Trophoblast cell (in vitro differentiated cells and primary cell): ENCODE measurements at regions not wholly inside any gene's neighbourhood (a gene's known extent, or its start where the extent isn't known, plus 50 kb on each side); places are given as distances from the start of the nearest gene placed in this dataset.

Source experiments
- DNase-seq, 2 donors: peaks; one replicate each; pipeline ENCODE4 v3.0.0-alpha.2; 2016
- H2AFZ ChIP-seq: 2 replicates; pipeline ENCODE4 v1.6.1; 2013; ENCODE audit warnings: low read length, moderate library complexity, mild to moderate bottlenecking; ENCODE audit not compliant: insufficient read depth, poor library complexity
- H2AK5ac ChIP-seq: 2 replicates; pipeline ENCODE4 v1.6.1; 2013; ENCODE audit warnings: mild to moderate bottlenecking, low read length
- H2BK120ac ChIP-seq: 2 replicates; pipeline ENCODE4 v1.6.1; 2013; ENCODE audit warnings: low read length, mild to moderate bottlenecking, moderate library complexity; ENCODE audit not compliant: insufficient read depth, poor library complexity
- H2BK12ac ChIP-seq: 2 replicates; pipeline ENCODE4 v1.6.1; 2013; ENCODE audit warnings: mild to moderate bottlenecking, low read length, moderate library complexity
- H2BK5ac ChIP-seq: 2 replicates; pipeline ENCODE4 v1.6.1; 2013; ENCODE audit warnings: low read length, low read depth, moderate library complexity, mild to moderate bottlenecking; ENCODE audit not compliant: poor library complexity
- H3K14ac ChIP-seq: 2 replicates; pipeline ENCODE4 v1.6.1; 2013; ENCODE audit warnings: mild to moderate bottlenecking, low read length
- H3K18ac ChIP-seq: 2 replicates; pipeline ENCODE4 v1.6.1; 2013; ENCODE audit warnings: mild to moderate bottlenecking, low read length
- H3K23ac ChIP-seq: 2 replicates; pipeline ENCODE4 v1.6.1; 2013; ENCODE audit warnings: low read length
- H3K27ac ChIP-seq: 2 replicates; pipeline ENCODE4 v1.5.1; 2013; ENCODE audit warnings: low read depth, mild to moderate bottlenecking, inconsistent platforms, low read length, moderate library complexity
- H3K27me3 ChIP-seq: 2 replicates; pipeline ENCODE4 v1.6.1; 2013; ENCODE audit warnings: inconsistent platforms, mild to moderate bottlenecking, low read length, moderate library complexity; ENCODE audit not compliant: insufficient read depth
- H3K36me3 ChIP-seq, 2 experiments: 1 replicate in 1 of 2; 2 replicates in 1 of 2; pipeline ENCODE4 v1.6.1; 2013; ENCODE audit warnings: low read length in 2 of 2, mild to moderate bottlenecking in 2 of 2, moderate library complexity in 1 of 2; ENCODE audit not compliant: insufficient read depth in 2 of 2, control insufficient read depth in 1 of 2
- H3K4ac ChIP-seq: 2 replicates; pipeline ENCODE4 v1.6.1; 2013; ENCODE audit warnings: low read depth, mild to moderate bottlenecking, low read length, moderate library complexity
- H3K4me1 ChIP-seq, 2 experiments: 1 replicate in 1 of 2; 2 replicates in 1 of 2; pipeline ENCODE4 v1.6.1; 2013; ENCODE audit warnings: low read length in 2 of 2, mild to moderate bottlenecking in 2 of 2, moderate library complexity in 1 of 2; ENCODE audit not compliant: insufficient read depth in 2 of 2, control insufficient read depth in 1 of 2
- H3K4me2 ChIP-seq: 2 replicates; pipeline ENCODE4 v1.6.1; 2013; ENCODE audit warnings: inconsistent platforms, mild to moderate bottlenecking, low read length, moderate library complexity
- H3K4me3 ChIP-seq: 2 replicates; pipeline ENCODE4 v1.5.1; 2013; ENCODE audit warnings: mild to moderate bottlenecking, low read depth, low read length, inconsistent platforms
- H3K79me1 ChIP-seq: one replicate; pipeline ENCODE4 v1.6.1; 2013; ENCODE audit warnings: low read length
- H3K79me2 ChIP-seq: 2 replicates; pipeline ENCODE4 v1.6.1; 2013; ENCODE audit warnings: low read length, mild to moderate bottlenecking; ENCODE audit not compliant: control insufficient read depth, insufficient read depth, poor library complexity
- H3K9ac ChIP-seq: 2 replicates; pipeline ENCODE4 v1.6.1; 2013; ENCODE audit warnings: mild to moderate bottlenecking, low read length
- H3K9me3 ChIP-seq: 2 replicates; pipeline ENCODE4 v1.6.1; 2013; ENCODE audit warnings: low read depth, mild to moderate bottlenecking, control low read depth, inconsistent platforms, low read length; ENCODE audit not compliant: insufficient read depth
- H4K12ac ChIP-seq: 2 replicates; pipeline ENCODE4 v1.6.1; 2013; ENCODE audit warnings: low read depth, mild to moderate bottlenecking, low read length, moderate library complexity
- H4K8ac ChIP-seq: 2 replicates; pipeline ENCODE4 v1.6.1; 2013; ENCODE audit warnings: low read depth, mild to moderate bottlenecking, low read length, moderate library complexity
- H4K91ac ChIP-seq: one replicate; pipeline ENCODE4 v1.6.1; 2013; ENCODE audit warnings: low read depth, mild to moderate bottlenecking, low read length, moderate library complexity
- WGBS: extraction: QIAGEN DNeasy Blood & Tissue Kit; methylation state at CpG from one replicate; pipeline ENCODE4 v1.1.7; 2013; ENCODE audit warnings: missing lambda C conversion rate; ENCODE audit not compliant: insufficient read length, insufficient coverage; ENCODE audit errors: extremely low coverage; 5-methylcytosine and 5-hydroxymethylcytosine counted together

DNA sequence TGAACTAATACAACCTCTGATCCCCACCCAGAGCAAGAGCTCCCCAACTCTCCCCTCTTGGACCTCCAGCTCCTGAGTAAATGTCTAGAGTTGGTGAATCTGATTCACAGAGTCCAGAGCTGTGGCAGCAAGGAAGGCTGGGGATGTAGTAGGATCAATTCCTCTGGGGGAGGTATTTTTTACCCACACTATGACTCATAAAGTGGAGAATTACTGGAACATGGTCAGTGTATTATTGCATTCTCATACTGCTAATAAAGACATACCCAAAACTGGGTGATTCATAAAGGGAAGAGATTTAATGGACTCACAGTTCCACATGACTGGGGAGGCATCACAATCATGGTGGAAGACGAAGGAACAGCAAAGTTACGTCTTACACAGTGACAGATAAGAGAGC lies 496.7 kb downstream of the EFNB2 start:
- H4K8ac ChIP-seq, result no peak overlapping the region
- no peaks in the 10 kb centered on the region for H3K79me2 ChIP-seq
- H3K18ac ChIP-seq, result no peak overlapping the region
- no peak overlapping the region for H4K91ac ChIP-seq
- H2BK5ac ChIP-seq, result no peak overlapping the region
- no peak overlapping the region for H3K14ac ChIP-seq
- H3K4me3 ChIP-seq, result no peak overlapping the region
- no peak overlapping the region for H2AFZ ChIP-seq
- H3K4me2 ChIP-seq, result no peak overlapping the region
- H3K36me3 ChIP-seq, result no peaks in the 10 kb centered on the region
- no peak overlapping the region for H3K27ac ChIP-seq
- no peak overlapping the region for H4K12ac ChIP-seq
- H3K9me3 ChIP-seq, result no peaks in the 10 kb centered on the region
- H3K27me3 ChIP-seq, result no peaks in the 10 kb centered on the region
- H3K4me1 ChIP-seq, result no peaks in the 10 kb centered on the region
- H2BK120ac ChIP-seq, result no peak overlapping the region
- H3K4ac ChIP-seq, result no peak overlapping the region
- no peak overlapping the region for H3K9ac ChIP-seq
- peak in 1 of 2 donors; percentile 4 for DNase-seq
- H2BK12ac ChIP-seq, result no peak overlapping the region
- WGBS, result no CpG with 5 or more reads among the region's 2 CpGs
- H2AK5ac ChIP-seq, result no peak overlapping the region
- no peaks in the 10 kb centered on the region for H3K79me1 ChIP-seq
- H3K23ac ChIP-seq, result no peak overlapping the region

DNA sequence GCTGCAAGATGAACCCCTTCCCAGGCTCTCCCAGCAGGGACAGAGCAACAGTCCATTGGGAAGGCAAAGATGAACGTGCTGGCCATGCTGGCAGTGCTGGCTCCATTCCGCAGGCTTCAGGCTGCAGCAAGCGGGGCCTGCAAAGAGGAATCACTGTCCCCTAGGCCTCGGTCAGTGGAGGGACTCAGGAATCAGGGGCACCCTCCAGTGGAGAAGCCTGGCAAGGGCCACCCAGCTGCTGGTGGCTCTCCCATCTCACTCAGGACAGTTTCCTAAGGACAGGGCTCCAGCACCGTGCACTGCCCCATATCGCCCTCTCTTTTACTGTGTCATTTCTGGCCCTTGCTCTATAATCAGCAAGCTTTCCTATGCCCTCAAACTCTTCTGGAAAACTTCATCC lies 498.6 kb downstream of the EFNB2 start:
- no peaks in the 10 kb centered on the region for H3K9me3 ChIP-seq

DNA sequence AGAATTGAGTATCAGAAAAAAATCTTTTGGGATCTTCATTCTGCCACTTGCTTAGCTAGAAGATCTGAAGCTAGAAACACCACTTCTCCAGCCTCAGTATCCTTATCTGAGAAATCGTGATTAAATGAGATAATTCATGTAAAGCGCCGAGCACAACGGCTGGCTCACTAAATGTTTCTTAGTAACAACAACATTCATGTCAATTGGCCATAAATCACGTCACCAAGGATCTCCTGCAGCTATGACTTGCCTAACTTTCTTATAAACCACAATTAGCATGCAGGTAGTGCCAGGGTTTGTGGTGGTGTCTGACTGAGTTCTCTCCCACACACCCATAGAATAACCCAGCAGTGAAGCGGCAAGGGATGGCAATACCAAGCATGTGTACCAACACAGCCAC lies 501.3 kb downstream of the EFNB2 start:
- H3K9me3 ChIP-seq, result no peaks in the 10 kb centered on the region
- no peak overlapping the region for H4K8ac ChIP-seq
- no peak overlapping the region for H3K4me3 ChIP-seq
- DNase-seq, result peak; percentile 30 to 49
- no peaks in the 10 kb centered on the region for H3K79me1 ChIP-seq
- H2BK12ac ChIP-seq, result no peak overlapping the region
- no peak overlapping the region for H3K4me2 ChIP-seq
- no peak overlapping the region for H2AFZ ChIP-seq
- WGBS, result no CpG with 5 or more reads among the region's 6 CpGs
- no peak overlapping the region for H3K14ac ChIP-seq
- H3K4ac ChIP-seq, result no peak overlapping the region
- no peak overlapping the region for H3K27ac ChIP-seq
- H4K91ac ChIP-seq, result no peak overlapping the region
- H2BK5ac ChIP-seq, result no peak overlapping the region
- no peaks in the 10 kb centered on the region for H3K36me3 ChIP-seq
- no peak overlapping the region for H4K12ac ChIP-seq
- no peak overlapping the region for H2AK5ac ChIP-seq
- no peak overlapping the region for H3K9ac ChIP-seq
- H3K18ac ChIP-seq, result no peak overlapping the region
- no peaks in the 10 kb centered on the region for H3K27me3 ChIP-seq
- H3K4me1 ChIP-seq, result no peaks in the 10 kb centered on the region
- no peaks in the 10 kb centered on the region for H3K79me2 ChIP-seq
- no peak overlapping the region for H3K23ac ChIP-seq
- H2BK120ac ChIP-seq, result no peak overlapping the region

More for the DNA sequence above, 498.6 kb downstream of the EFNB2 start:
- H3K18ac ChIP-seq, result no peak overlapping the region
- H3K4ac ChIP-seq, result no peak overlapping the region
- no peaks in the 10 kb centered on the region for H3K27me3 ChIP-seq
- H2AFZ ChIP-seq, result no peak overlapping the region
- H3K4me3 ChIP-seq, result no peak overlapping the region
- peak in 1 of 2 donors; percentile 12 for DNase-seq
- no peak overlapping the region for H2AK5ac ChIP-seq
- no peak overlapping the region for H4K91ac ChIP-seq
- no peaks in the 10 kb centered on the region for H3K4me1 ChIP-seq
- no peak overlapping the region for H2BK12ac ChIP-seq
- no peaks in the 10 kb centered on the region for H3K79me1 ChIP-seq
- H4K8ac ChIP-seq, result no peak overlapping the region
- H4K12ac ChIP-seq, result no peak overlapping the region
- H3K27ac ChIP-seq, result no peak overlapping the region
- H3K36me3 ChIP-seq, result no peaks in the 10 kb centered on the region
- no peak overlapping the region for H3K23ac ChIP-seq
- WGBS, result no CpG with 5 or more reads among the region's 6 CpGs
- H2BK120ac ChIP-seq, result no peak overlapping the region
- H3K4me2 ChIP-seq, result no peak overlapping the region
- H3K9ac ChIP-seq, result no peak overlapping the region
- no peak overlapping the region for H3K14ac ChIP-seq
- no peaks in the 10 kb centered on the region for H3K79me2 ChIP-seq
- no peak overlapping the region for H2BK5ac ChIP-seq

DNA sequence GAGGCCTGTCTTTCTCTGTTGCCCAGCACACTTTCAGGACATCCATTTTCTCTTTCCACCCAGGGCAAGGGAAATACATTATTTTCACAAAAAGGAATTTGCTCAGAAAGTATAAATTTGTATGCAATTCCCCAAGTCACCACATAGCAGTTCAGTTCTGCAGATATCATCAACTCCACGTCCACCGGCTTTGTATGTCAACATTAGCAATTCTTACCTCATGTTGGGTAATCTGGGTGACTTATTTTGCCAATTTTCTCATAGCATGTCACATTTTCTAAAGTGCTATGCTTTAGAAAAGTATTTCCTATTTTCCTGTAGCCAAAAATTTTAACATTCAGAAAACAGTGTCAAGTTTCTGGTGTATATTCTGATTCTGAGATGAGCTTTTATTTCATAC lies 501.8 kb downstream of the EFNB2 start:
- no peak overlapping the region for H4K91ac ChIP-seq
- no peak overlapping the region for H4K8ac ChIP-seq
- H3K4me1 ChIP-seq, result no peaks in the 10 kb centered on the region
- no peaks in the 10 kb centered on the region for H3K9me3 ChIP-seq
- H3K4me2 ChIP-seq, result no peak overlapping the region
- no peak overlapping the region for H3K23ac ChIP-seq
- WGBS, result no CpG with 5 or more reads among the region's 2 CpGs
- no peak overlapping the region for H3K4ac ChIP-seq
- H3K18ac ChIP-seq, result no peak overlapping the region
- H3K14ac ChIP-seq, result no peak overlapping the region
- no peak overlapping the region for H2AK5ac ChIP-seq
- H2BK12ac ChIP-seq, result no peak overlapping the region
- H3K79me2 ChIP-seq, result no peaks in the 10 kb centered on the region
- H3K27me3 ChIP-seq, result no peaks in the 10 kb centered on the region
- DNase-seq, result peak; percentile 25 to 61
- H2BK120ac ChIP-seq, result no peak overlapping the region
- no peak overlapping the region for H2BK5ac ChIP-seq
- no peak overlapping the region for H3K9ac ChIP-seq
- H3K4me3 ChIP-seq, result no peak overlapping the region
- H3K36me3 ChIP-seq, result no peaks in the 10 kb centered on the region
- H2AFZ ChIP-seq, result no peak overlapping the region
- H4K12ac ChIP-seq, result no peak overlapping the region
- H3K27ac ChIP-seq, result no peak overlapping the region
- H3K79me1 ChIP-seq, result no peaks in the 10 kb centered on the region
